Kidney capillary endothelial cell (primary cell): ENCODE measurements at regions not wholly inside any gene's neighbourhood (a gene's known extent, or its start where the extent isn't known, plus 50 kb on each side); places are given as distances from the start of the nearest gene placed in this dataset.

ENCODE experiments used
- DNase-seq: peaks from one replicate; pipeline ENCODE4 v3.0.0-alpha.2; 2018; ENCODE audit warnings: low spot score

DNA sequence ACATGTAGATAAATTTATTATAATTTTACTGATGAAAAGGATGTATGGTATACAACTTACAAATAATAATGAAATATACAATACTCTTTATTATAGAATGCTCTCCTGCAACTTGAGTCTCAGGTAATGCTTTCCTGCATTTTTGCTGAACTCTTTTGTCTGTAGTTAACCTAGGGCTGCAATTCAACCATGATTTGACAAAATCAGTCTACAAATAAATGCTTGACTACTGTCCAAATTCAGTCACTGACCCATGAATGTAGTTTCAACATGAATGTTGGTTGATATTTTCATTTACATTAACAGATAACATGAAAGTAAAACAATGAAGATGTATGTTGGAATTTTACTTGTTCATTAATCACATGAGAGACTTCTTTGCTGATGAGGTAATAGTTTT is 320.9 kb downstream of the ZSWIM6 start:
- no peak for DNase-seq

DNA sequence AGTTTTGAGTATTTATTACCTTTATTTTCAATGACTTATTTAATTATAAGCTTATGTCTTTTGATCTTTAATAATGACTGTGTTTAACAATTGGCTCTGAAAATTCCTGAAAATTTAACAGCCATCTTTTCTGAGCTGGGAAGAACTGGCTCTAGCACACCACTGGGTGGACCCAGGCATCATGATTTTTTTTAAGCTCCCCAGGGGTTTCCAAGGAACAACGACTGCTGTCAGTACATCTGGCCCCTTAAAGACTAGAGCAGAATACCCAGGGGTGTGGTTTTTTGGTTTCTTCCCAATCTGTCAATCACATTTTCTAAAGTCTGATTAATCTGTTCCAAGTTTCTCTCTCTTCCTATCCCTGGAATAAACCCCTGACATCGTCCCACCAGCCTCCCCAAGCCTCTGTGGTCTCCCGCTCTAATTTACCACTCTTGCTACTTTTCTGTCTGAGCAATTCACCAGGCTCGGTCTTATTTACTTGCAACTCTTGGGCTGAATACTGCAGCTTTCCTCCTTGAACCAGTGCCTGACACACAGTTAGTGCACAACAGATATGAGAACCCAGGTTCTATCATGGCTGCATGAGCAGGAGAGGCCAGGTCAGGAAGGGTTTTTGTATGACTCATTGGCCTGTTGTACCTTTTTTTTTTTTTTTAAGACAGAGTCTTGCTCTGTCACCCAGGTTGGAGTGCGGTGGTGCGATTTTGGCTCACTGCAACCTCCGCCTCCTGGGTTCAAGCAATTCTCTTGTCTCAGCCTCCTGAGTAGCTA is 321.9 kb downstream of the ZSWIM6 start:
- DNase-seq: no peak

- no peak for DNase-seq
Measured at GRCh38 chr5:61654876-61655275, 322.8 kb downstream of the ZSWIM6 start.

GRCh38 chr5:61657010-61657409 is 325.0 kb downstream of the ZSWIM6 start:
- no peak for DNase-seq

DNA sequence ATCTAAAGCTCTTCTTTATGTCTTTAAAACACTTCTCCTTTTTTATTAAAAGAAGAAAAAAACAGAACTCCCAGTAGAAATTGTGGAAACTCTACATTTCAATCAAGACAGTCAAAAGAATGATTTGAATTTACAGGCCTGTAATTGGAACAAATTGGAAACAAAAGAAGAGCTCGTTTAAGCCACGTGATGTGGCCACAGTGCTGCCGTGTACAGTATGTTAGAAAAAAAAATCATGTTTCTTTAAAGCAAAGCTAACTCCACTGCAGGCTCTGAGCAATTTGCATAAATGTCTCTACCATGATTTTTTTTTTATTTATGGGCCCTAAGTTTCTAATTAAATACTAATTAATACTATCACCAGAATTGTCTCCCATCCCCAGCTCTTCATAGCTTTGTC is 325.6 kb downstream of the ZSWIM6 start:
- no peak for DNase-seq

DNA sequence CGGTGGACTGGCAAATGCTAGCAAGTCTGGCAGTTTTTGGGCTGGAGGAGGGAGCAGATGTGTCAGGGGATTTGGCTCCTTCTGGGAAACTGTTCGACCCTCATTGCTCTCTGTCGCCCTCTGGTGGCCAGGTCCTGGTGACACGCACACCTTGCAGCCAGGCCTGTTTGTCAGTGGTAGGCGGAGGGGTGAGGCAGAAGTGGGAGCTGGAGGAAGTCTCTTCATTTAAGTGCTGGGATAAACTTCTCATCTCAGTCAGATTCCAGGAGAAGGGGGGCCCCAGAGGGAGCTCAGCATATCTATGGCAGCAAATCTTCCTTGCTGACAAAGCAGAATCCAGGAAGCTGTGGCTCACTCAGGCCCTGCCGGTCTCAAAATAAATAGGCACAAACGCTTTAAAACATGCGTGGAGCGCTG is 326.5 kb downstream of the ZSWIM6 start:
- peak; percentile 48 for DNase-seq

- no peak for DNase-seq
Measured at GRCh38 chr5:61659221-61659696, 327.2 kb downstream of the ZSWIM6 start.

DNA sequence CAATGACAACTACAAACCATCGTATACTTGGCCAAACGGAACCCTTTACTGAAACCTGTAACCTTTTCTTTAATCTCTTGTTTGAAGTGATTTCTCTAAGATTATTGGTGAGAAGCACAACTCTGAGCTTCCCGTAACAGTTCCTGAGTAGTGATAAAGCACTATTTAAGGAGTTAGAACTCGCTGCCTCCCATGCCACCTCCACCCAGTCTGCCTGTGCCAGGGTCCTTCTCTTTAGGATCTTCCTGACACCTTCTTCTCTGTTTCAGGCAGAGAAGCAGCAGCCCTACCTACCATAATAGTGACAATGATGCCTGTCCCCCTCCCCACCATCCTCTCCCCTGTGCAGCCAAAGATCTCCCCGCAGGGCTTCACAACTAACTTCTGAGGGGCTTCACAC is 330.6 kb downstream of the ZSWIM6 start:
- no peak for DNase-seq

GRCh38 chr5:61666064-61666621 is 334.1 kb downstream of the ZSWIM6 start:
- DNase-seq: peak; percentile 42

- no peak for DNase-seq
Measured at GRCh38 chr5:61667525-61668218, 335.6 kb downstream of the ZSWIM6 start.

GRCh38 chr5:61669531-61669930 is 337.5 kb downstream of the ZSWIM6 start:
- no peak for DNase-seq

DNA sequence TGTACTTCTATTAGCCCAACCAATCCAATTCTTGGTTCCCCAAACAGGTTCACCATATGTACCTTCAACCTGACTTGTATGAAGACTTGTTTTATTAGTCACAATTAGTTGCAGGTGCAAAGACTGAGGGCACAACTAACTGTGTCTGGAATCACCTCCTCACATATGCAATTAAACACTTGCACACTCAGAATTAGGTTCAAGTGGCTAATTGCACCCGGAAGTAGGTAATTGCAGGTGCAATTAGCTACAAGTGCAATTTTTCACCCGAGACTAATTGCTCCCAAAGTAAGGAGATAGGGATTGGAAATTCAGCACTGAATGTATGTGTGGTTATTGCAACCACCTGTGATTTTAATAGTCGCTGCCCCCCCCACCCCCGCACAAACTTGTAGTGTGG is 338.9 kb downstream of the ZSWIM6 start:
- DNase-seq: no peak

- DNase-seq: peak; percentile 96
Measured at GRCh38 chr5:61673007-61673735, 341.1 kb downstream of the ZSWIM6 start.

DNA sequence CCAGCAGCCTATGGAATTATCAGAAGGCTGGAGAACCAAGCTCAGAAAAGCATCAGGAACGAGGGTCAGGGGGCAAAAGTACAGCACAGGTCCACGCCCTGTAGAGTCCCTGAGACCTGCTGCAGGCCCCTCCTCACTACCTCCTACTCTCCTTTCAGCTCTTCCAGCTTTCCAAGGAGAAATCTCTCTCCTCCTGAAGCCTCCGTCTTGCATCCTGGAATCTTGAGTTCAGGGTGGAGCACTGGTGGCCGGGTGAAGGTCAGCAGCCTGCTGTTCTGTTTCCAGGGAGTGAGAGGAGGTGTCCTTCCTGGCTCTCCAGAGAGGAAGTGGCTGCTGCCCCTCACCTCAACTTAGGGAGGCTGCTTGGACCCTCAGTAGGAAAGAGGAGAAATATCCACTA is 342.3 kb downstream of the ZSWIM6 start:
- no peak for DNase-seq

DNA sequence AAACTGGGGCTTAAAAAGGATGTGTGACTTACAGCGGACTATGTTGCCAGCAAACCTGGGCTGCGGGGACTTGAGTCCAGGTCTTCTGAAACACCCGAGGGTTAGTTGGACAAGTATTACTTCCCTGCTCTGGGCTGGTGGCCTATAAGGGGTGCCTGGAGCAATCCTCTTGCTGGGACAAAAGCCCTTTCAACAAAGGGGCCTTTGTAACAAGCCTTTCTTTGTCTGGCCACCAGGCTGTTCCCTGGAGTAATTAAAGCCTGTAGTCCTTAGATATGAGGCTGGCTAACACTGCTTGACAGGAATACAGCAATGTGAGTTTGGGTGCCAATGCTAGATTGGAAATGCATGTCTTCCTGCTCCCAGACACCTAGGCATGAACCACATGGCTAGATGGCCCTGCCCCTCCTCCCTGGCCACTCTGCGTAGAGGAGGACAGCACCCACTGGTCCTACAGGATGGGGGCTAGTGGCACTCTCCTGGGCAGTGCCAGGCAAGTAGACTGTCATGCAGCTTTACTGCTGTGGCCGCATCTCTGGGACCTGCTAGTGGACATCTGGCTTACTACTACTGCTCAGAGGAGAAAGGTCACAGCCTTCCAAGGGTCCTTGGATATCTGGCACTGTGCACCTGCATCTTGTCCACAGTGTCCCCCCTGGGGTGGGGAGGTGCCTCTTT is 343.1 kb downstream of the ZSWIM6 start:
- no peak for DNase-seq

DNA sequence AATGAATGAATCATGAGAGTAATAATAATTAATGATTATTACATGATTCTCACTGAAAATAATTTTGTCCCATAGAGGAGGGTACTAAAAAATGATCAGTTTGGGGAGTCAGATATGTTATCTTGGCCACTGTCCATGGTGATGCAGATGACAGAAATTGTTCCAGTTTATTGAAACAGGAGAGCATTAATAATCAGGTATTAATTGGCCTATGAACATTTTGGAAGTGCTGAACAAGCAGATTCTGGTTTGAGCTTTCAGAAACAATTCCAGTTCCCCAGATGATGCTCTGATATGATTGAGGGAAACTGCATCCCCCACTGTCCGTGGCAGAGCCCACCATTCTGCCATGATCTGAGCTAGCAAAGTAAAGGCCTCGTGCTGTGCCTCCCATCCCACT is 345.2 kb downstream of the ZSWIM6 start:
- no peak for DNase-seq

DNA sequence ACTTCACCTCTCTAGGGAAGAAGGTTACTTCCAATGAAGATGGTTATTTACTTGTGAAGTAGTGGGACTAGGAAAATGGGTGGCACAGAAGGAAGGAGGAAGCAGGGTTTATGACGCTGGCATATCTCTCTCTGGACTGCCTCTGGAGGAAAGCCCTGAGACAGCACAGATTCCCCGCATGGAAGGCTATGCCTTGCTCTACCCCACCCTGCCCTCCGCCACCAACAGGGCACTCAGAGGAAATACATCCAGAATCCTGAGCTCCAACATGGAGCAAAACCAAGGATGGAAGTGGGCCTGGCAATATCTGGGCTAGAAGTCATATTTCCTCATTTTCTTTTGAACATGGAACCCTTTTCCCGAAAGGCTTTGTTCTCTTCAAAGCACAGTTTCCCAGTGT is 346.9 kb downstream of the ZSWIM6 start:
- DNase-seq: no peak

DNA sequence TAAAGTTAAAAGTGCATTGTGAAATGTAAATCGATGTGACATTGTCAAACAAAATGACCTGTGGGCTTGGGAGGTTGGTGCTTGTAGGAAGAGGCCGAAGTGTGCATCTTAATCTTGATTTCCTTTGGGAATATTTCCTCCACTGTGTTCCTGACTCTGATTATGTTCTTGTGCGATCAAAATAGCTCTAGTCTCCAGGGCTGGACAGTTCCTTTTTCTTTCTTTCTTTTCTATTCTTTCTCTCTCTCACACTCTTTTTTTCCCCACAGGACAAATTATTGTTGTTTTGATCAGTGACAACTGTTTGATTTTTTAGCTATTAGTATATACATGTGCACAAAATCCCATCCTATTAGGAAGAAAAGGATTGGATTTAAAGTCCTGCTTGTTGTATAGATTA is 347.5 kb downstream of the ZSWIM6 start:
- no peak for DNase-seq

DNA sequence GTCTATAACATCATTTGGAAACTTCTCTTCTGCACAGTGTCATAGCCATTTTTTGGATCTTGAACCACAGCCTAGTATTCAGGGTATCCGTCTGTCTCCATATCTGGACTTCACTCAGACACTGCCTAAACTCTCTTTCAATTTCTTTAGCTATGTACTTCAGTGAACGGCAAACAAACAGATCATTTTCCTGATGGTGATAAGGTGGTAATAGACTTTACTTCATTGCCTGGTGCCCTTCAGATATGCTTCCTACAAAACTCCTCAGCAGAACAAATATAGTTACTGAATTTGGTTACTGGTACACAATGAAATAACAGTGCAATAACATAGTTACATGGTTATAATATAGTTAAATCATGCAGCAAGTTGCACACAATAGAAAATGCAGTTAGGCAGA is 348.2 kb downstream of the ZSWIM6 start:
- DNase-seq: no peak

- no peak for DNase-seq
Measured at GRCh38 chr5:61683148-61683547, 351.1 kb downstream of the ZSWIM6 start.

DNA sequence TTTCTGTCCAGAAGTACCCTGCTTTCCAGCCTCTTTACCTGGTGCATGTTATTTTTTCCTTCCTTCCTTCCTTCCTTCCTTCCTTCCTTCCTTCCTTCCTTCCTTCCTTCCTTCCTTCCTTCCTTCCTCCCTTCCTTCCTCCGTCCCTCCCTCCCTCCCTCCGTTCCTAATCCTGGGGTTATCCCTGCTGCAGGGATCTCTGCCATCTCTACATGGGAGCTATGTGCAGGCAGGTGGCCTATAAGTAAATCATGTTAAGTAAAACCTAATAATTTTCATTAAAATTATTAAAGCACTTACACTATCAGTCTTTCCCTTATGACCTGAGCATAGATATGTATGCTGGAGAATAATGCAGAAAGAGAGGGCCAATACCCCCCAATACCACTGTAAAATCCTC is 351.9 kb downstream of the ZSWIM6 start:
- DNase-seq: no peak
